HG02763 (cell line): ENCODE measurements at regions not wholly inside any gene's neighbourhood (a gene's known extent, or its start where the extent isn't known, plus 50 kb on each side); places are given as distances from the start of the nearest gene placed in this dataset.
"Not testable (repeated sequence)": the region's sequence is repeated elsewhere in the genome, so short reads cannot be mapped to it uniquely, and the experiment has no call there.

Experiments
- ATAC-seq: cut with Tn5 transposase; IDR thresholded peaks from one replicate; pipeline ENCODE4 v1.9.1; 2021; ENCODE audit warnings: mild to moderate bottlenecking, moderate library complexity; ENCODE audit not compliant: unreplicated experiment

- no peak for ATAC-seq
Measured at GRCh38 chr3:110957247-110958025, 114.2 kb upstream of the NECTIN3 start.

GRCh38 chr3:110958313-110959147 is 113.1 kb upstream of the NECTIN3 start:
- no peak for ATAC-seq

- ATAC-seq, result no peak
Measured at GRCh38 chr3:110965976-110966375, 105.6 kb upstream of the NECTIN3 start.

DNA sequence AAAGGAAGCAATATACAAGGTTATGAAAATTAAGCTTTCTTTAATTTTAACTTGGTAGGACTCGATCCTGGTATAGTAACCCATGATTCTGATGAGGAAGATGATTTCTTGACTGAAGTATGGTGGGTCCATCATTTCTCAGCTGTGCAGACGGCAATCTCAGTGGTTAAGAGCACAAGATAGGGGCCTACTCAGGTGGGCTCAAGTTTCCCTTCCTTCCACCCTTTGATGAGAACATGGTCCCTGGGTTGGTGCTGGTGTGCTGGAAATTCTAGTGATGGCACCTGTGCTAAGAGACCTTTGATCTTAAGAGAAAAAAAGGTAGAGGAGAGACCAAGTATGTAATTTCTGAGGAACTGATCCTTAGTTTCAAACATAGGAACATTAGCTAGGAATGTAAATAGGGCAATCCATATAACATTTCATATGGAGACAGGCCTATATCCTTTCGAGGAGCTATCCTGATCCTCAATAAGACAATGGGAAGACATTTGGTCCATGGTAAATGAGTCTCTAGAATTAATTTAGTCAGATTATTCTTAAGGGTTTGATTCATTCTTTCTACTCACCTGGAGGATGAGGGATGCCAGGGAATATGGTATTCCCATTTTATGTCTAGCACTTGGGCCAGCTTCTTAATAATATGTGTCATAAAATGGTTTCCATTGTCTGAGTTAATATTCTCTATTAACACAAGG is 104.5 kb upstream of the NECTIN3 start:
- ATAC-seq, result no peak

- no peak for ATAC-seq
Measured at GRCh38 chr3:110968076-110968475, 103.5 kb upstream of the NECTIN3 start.

- no peak for ATAC-seq
Measured at GRCh38 chr3:110969229-110970211, 102.1 kb upstream of the NECTIN3 start.

- no peak for ATAC-seq
Measured at GRCh38 chr3:110971010-110971601, 100.5 kb upstream of the NECTIN3 start.

DNA sequence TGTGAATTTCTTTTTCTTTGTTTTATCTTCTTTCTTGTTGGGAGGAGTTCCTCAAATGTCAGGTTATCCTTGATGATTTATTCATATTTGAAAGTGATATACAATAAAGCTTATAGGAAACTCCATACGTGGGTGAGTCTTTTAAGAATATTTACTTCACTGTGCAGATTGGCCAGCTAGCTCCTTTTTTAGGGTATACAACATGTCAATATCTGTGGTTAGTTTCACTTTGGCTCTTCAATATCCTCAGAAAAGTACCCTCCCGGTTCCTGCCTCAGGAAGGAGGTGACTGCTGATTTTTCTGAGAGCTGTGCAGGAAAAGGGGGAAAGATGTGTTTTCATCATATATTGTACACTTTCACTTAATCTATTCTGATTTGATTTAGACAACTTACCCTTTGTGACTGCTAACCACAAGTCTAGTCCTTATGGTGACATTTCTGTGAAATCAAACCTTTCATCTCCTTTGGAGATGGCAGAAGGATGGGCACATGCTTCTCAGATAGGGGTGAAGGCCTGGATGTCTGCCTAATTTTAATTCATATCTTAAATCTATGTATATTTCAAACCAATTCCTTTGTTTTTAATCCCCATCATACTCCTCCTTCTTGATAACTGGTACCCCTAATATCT is 98.2 kb upstream of the NECTIN3 start:
- no peak for ATAC-seq

DNA sequence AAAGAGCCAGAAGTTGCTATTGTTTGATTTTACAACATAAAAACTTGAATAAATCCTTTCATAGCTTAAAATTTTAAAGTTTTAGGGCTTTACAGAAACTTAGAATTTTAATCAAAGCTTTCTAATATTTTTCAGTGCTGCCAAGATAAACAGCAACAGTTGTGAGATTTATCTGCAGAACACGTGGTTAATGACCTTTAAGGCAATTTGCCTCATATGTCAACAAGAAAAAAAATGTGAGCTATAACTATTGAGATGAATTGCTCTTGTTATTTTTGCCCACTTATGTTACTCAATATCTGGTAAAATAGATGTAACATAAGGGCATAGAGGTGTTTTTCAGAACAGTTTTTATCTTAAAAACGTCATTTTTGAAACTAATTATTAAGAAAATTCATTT is 96.7 kb upstream of the NECTIN3 start:
- ATAC-seq, result no peak

GRCh38 chr3:110984456-110985250 is 87.0 kb upstream of the NECTIN3 start:
- no peak for ATAC-seq

DNA sequence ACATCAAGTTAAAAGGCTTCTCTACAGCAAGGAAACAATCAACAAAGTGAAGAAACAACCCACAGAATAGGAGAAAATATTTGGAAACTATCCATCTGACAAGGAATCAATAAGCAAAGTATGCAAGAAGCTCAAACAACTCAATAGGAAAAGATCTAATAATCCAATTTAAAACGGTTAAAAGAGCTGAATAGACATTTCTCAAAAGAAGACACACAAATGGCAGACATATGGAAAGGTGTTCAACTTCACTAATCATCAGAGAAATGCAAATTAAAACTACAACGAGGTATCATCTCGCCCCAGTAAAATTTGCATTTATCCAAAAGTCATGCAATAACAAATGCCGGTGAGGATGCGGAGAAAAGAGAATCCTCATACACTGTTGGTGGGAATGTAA is 82.2 kb upstream of the NECTIN3 start:
- ATAC-seq, result no peak

GRCh38 chr3:110995461-110996231 is 76.0 kb upstream of the NECTIN3 start:
- no peak for ATAC-seq

- not testable (repeated sequence) for ATAC-seq
Measured at GRCh38 chr3:110998766-110999165, 72.8 kb upstream of the NECTIN3 start.

DNA sequence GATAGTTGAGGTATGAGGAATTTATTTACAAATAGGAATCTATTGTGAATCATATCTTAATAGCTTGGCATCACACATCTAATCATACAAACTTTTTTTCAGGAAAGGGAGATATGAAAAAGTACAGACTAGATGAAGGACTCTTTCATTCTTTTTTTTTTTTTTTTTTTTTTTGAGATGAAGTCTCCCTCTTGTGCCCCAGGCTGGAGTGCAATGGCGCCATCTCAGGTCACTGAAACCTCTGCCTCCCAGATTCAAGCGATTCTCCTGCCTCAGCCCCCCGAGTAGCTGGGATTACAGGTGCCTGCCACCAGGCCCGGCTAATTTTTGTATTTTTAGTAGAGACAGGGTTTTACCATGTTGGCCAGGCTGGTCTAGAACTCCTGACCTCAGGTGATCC is 65.1 kb upstream of the NECTIN3 start:
- ATAC-seq, result not testable (repeated sequence)

- no peak for ATAC-seq
Measured at GRCh38 chr3:111012388-111013248, 59.0 kb upstream of the NECTIN3 start.
